MM.1S (cell line): ENCODE measurements at regions not wholly inside any gene's neighbourhood (a gene's known extent, or its start where the extent isn't known, plus 50 kb on each side); places are given as distances from the start of the nearest gene placed in this dataset.

Source experiments
- DNase-seq: peaks from one replicate; pipeline ENCODE4 v3.0.0-alpha.2; 2015
- H2AFZ ChIP-seq: fragments of 300-600 bp; sonication (generic); 2 replicates; pipeline ENCODE4 v1.6.0; 2016; ENCODE audit warnings: antibody characterized with exemption, low read length
- H3F3A ChIP-seq: fragments of 300-600 bp; sonication (generic); 2 replicates; pipeline ENCODE4 v1.6.1; 2016; ENCODE audit warnings: mild to moderate bottlenecking, antibody characterized with exemption, low read length, moderate library complexity, mixed read lengths; ENCODE audit not compliant: insufficient read depth
- H3K27ac ChIP-seq: fragments of 300-600 bp; sonication (generic); 2 replicates; pipeline ENCODE4 v1.5.1; 2016; ENCODE audit warnings: mild to moderate bottlenecking, low read length
- H3K27me3 ChIP-seq: fragments of 300-600 bp; sonication (generic); replicated peaks from 2 replicates; pipeline ENCODE4 v1.6.0; 2016; ENCODE audit warnings: low read length; ENCODE audit not compliant: insufficient read depth
- H3K36me3 ChIP-seq: fragments of 300-600 bp; sonication (generic); replicated peaks from 2 replicates; pipeline ENCODE4 v1.6.1; 2016; ENCODE audit warnings: mild to moderate bottlenecking, low read length, mixed read lengths; ENCODE audit not compliant: insufficient read depth
- H3K4me1 ChIP-seq: fragments of 300-600 bp; sonication (generic); 2 replicates; pipeline ENCODE4 v1.6.1; 2016; ENCODE audit warnings: low read length, mixed read lengths
- H3K4me2 ChIP-seq: fragments of 300-600 bp; sonication (generic); 2 replicates; pipeline ENCODE4 v1.6.0; 2016; ENCODE audit warnings: low read depth, low read length
- H3K4me3 ChIP-seq: fragments of 300-600 bp; sonication (generic); 2 replicates; pipeline ENCODE4 v1.5.1; 2016; ENCODE audit warnings: low read length, mixed read lengths
- H3K79me2 ChIP-seq: fragments of 300-600 bp; sonication (generic); 2 replicates; pipeline ENCODE4 v1.6.1; 2016; ENCODE audit warnings: mixed run types, low read length, mixed read lengths
- H3K9ac ChIP-seq: fragments of 300-600 bp; sonication (generic); 2 replicates; pipeline ENCODE4 v1.6.1; 2016; ENCODE audit warnings: low read length, mixed read lengths
- H3K9me2 ChIP-seq: fragments of 300-600 bp; sonication (generic); replicated peaks from 2 replicates; pipeline ENCODE4 v1.6.1; 2016; ENCODE audit warnings: mild to moderate bottlenecking, low read length, mixed read lengths; ENCODE audit not compliant: insufficient read depth
- H3K9me3 ChIP-seq: fragments of 300-600 bp; sonication (generic); replicated peaks from 2 replicates; pipeline ENCODE4 v1.6.1; 2016; ENCODE audit warnings: mild to moderate bottlenecking, low read length, mixed read lengths; ENCODE audit not compliant: insufficient read depth
- H4K20me1 ChIP-seq: fragments of 300-600 bp; sonication (generic); 2 replicates; pipeline ENCODE4 v1.6.1; 2016; ENCODE audit warnings: mild to moderate bottlenecking, low read length, moderate library complexity, mixed read lengths; ENCODE audit not compliant: insufficient read depth
- EZH2 ChIP-seq: fragments of 300-600 bp; sonication (generic); optimal IDR thresholded peaks from 2 replicates; pipeline ENCODE3; 2017; ENCODE audit warnings: low read depth, mild to moderate bottlenecking, antibody characterized with exemption, low read length, mixed read lengths
- EZH2phosphoT487 ChIP-seq: fragments of 300-600 bp; sonication (generic); IDR thresholded peaks from 2 replicates; pipeline ENCODE4 v1.6.1; 2018; ENCODE audit warnings: antibody characterized with exemption, low read length
- TF ChIP-seq, protein P1 (sequence below): fragments of 300-600 bp; sonication (generic); IDR thresholded peaks from 2 replicates; pipeline ENCODE4 v1.5.1; 2016; ENCODE audit warnings: antibody characterized with exemption, low read length, mixed read lengths

DNA sequence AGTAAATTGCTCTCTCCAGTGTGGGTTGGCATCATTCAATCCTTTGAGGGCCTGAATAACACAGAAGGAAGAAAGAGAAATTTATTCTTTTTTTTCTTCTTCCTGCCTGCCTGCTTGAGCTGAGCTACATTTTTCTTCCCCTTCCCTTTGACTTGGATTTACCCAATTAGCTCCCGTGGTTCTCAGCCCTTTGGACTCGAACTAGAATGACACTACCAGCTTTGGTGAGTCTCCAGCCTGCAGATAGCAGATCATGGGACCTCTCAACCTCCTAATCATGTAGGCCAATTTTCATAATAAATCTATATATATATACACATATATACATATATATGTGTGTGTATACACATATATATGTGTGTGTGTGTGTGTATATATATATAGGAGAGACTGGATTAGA is 128.6 kb downstream of the ISOC1 start:
- Histone ChIP-seq H3K4me1 (no peaks in the 10 kb centered on the region), H2AFZ (no peak overlapping the region), H3K79me2 (no peaks in the 10 kb centered on the region), H3K36me3 (no peaks in the 10 kb centered on the region), H4K20me1 (no peaks in the 10 kb centered on the region), H3K9me3 (no peaks in the 10 kb centered on the region), H3K9me2 (no peaks in the 10 kb centered on the region), H3K27ac (no peak overlapping the region), H3K27me3 (no peaks in the 10 kb centered on the region), H3K4me3 (no peak overlapping the region), H3F3A (no peaks in the 10 kb centered on the region), H3K9ac (no peak overlapping the region), H3K4me2 (no peak overlapping the region)
- TF ChIP-seq, protein P1, sequence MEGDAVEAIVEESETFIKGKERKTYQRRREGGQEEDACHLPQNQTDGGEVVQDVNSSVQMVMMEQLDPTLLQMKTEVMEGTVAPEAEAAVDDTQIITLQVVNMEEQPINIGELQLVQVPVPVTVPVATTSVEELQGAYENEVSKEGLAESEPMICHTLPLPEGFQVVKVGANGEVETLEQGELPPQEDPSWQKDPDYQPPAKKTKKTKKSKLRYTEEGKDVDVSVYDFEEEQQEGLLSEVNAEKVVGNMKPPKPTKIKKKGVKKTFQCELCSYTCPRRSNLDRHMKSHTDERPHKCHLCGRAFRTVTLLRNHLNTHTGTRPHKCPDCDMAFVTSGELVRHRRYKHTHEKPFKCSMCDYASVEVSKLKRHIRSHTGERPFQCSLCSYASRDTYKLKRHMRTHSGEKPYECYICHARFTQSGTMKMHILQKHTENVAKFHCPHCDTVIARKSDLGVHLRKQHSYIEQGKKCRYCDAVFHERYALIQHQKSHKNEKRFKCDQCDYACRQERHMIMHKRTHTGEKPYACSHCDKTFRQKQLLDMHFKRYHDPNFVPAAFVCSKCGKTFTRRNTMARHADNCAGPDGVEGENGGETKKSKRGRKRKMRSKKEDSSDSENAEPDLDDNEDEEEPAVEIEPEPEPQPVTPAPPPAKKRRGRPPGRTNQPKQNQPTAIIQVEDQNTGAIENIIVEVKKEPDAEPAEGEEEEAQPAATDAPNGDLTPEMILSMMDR, result no peak
- no peak for TF ChIP-seq EZH2phosphoT487
- no peak for TF ChIP-seq EZH2
- no peak for DNase-seq

DNA sequence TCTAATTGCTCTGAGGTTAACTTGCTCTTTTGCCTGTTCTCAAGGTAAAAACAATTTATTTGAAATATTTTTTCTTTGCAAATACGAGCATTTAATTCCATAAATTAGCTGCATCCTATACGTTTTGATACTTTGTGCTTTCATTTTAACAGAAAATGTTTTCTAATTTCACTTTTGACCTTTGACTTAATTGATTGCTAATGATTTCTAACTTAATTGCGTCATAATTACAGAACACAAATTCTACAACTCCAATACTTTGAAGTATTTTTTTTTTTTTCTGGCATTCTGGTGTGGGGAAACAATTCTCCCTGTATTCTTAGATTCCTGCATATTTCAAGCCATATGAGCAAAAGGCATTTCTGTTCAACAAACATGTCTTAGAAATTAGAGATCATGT is 134.0 kb downstream of the ISOC1 start:
- DNase-seq, result no peak
- no peak overlapping the region for H3K9ac ChIP-seq
- H3K79me2 ChIP-seq, result no peaks in the 10 kb centered on the region
- no peaks in the 10 kb centered on the region for H3F3A ChIP-seq
- H3K9me3 ChIP-seq, result no peaks in the 10 kb centered on the region
- no peak overlapping the region for H3K4me3 ChIP-seq
- H3K36me3 ChIP-seq, result no peaks in the 10 kb centered on the region
- H4K20me1 ChIP-seq, result no peaks in the 10 kb centered on the region
- TF ChIP-seq EZH2phosphoT487, result no peak
- TF ChIP-seq EZH2, result no peak
- TF ChIP-seq, protein P1, result no peak
- H3K4me1 ChIP-seq, result no peaks in the 10 kb centered on the region
- no peak overlapping the region for H3K4me2 ChIP-seq
- no peaks in the 10 kb centered on the region for H3K9me2 ChIP-seq
- no peaks in the 10 kb centered on the region for H3K27me3 ChIP-seq
- no peak overlapping the region for H2AFZ ChIP-seq
- H3K27ac ChIP-seq, result no peak overlapping the region

DNA sequence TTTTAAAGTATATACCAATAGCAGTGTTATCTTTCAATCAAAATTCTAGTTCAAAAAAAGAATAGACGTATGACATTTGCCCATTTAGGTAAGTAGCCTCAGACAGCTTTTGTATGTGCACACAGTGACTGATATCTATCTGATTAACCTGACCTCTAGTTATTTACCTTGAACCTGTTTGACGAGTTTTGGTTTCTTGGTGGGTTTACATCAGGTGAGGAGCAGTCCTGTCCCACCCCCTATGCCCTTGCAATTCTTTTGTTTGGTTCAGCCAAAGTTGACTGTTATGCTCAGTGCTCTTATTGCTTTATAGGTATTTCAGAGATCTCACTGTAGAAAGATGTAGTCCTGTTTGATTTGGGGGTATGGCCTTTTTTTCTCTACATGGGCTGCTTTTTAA is 147.2 kb downstream of the ISOC1 start:
- Histone ChIP-seq H3K9ac (no peak overlapping the region), H3K27me3 (no peaks in the 10 kb centered on the region), H3K4me1 (no peaks in the 10 kb centered on the region), H3K36me3 (no peaks in the 10 kb centered on the region), H3K27ac (no peak overlapping the region), H3K4me3 (no peak overlapping the region), H3K4me2 (no peak overlapping the region), H3K9me2 (no peaks in the 10 kb centered on the region), H3K79me2 (no peaks in the 10 kb centered on the region), H3K9me3 (no peaks in the 10 kb centered on the region), H3F3A (no peaks in the 10 kb centered on the region), H4K20me1 (no peaks in the 10 kb centered on the region), H2AFZ (no peak overlapping the region)
- TF ChIP-seq EZH2phosphoT487 (no peak), EZH2 (no peak)
- TF ChIP-seq, protein P1, result no peak
- no peak for DNase-seq
